ENCODE measurements at regions not wholly inside any gene's neighbourhood (a gene's known extent, or its start where the extent isn't known, plus 50 kb on each side); places are given as distances from the start of the nearest gene placed in this dataset.

DNA sequence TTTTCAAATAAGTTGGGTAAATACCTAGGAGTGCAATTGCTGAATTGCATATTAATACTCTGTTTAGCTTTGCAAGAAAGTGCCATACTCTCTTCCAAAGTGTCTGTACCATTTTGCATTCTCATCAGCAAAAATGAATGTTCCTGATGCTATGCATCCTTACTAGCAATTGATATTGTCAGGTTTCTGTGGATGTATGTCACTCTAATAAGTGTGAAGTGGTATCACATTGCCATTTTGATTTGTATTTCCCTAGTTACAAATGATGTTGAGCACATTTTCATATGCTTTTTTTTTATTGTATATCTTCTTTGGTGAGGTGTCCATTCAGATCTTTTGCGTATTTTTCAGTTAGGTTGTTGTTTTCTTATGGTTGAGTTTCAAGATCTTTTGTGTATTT, 230.4 kb upstream of the MAGI2 start:
- no peaks in the 10 kb centered on the region for H3F3A ChIP-seq (ENCODE audit: low read depth)
- H3K27me3 ChIP-seq (ENCODE audit: insufficient read depth, low read length, poor library complexity, severe bottlenecking), result no peaks in the 10 kb centered on the region
- H3K9me3 ChIP-seq (ENCODE audit: insufficient read depth, low read depth, low read length), result no peaks in the 10 kb centered on the region
- no peak overlapping the region for H2AFZ ChIP-seq (ENCODE audit: low read length)
- no peak overlapping the region for H3K9ac ChIP-seq (ENCODE audit: low read depth, low read length, poor library complexity, severe bottlenecking)
- no peaks in the 10 kb centered on the region for H3K4me1 ChIP-seq (ENCODE audit: insufficient read depth, low read length, poor library complexity, severe bottlenecking)
- H4K20me1 ChIP-seq (ENCODE audit: insufficient read depth, low read length, poor library complexity, severe bottlenecking), result no peaks in the 10 kb centered on the region
- no peaks in the 10 kb centered on the region for H3K36me3 ChIP-seq (ENCODE audit: insufficient read depth, low read length)
- no peak for TF ChIP-seq EZH2phosphoT487 (IDR thresholded peaks at IDR 0.05; ENCODE audit: borderline replicate concordance)
- TF ChIP-seq, protein P1, sequence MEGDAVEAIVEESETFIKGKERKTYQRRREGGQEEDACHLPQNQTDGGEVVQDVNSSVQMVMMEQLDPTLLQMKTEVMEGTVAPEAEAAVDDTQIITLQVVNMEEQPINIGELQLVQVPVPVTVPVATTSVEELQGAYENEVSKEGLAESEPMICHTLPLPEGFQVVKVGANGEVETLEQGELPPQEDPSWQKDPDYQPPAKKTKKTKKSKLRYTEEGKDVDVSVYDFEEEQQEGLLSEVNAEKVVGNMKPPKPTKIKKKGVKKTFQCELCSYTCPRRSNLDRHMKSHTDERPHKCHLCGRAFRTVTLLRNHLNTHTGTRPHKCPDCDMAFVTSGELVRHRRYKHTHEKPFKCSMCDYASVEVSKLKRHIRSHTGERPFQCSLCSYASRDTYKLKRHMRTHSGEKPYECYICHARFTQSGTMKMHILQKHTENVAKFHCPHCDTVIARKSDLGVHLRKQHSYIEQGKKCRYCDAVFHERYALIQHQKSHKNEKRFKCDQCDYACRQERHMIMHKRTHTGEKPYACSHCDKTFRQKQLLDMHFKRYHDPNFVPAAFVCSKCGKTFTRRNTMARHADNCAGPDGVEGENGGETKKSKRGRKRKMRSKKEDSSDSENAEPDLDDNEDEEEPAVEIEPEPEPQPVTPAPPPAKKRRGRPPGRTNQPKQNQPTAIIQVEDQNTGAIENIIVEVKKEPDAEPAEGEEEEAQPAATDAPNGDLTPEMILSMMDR (conservative IDR thresholded peaks at IDR 0.05; ENCODE audit: low read length), result no peak
- no peaks in the 10 kb centered on the region for H3K79me2 ChIP-seq (ENCODE audit: insufficient read depth, low read length)
- no peaks in the 10 kb centered on the region for H3K9me2 ChIP-seq (replicated peaks; ENCODE audit: low read depth, low read length)
- H3K4me3 ChIP-seq (ENCODE audit: low read length, poor library complexity, severe bottlenecking), result no peak overlapping the region
- H3K4me2 ChIP-seq (ENCODE audit: low read depth, low read length, poor library complexity, severe bottlenecking), result no peak overlapping the region

- TF ChIP-seq, protein P1 (conservative IDR thresholded peaks at IDR 0.05; ENCODE audit: low read length), result no peak
- no peak for TF ChIP-seq EZH2phosphoT487 (IDR thresholded peaks at IDR 0.05; ENCODE audit: borderline replicate concordance)
- Histone ChIP-seq H3F3A (ENCODE audit: low read depth) (no peaks in the 10 kb centered on the region), H3K9me2 (replicated peaks; ENCODE audit: low read depth, low read length) (no peaks in the 10 kb centered on the region), H3K9ac (ENCODE audit: low read depth, low read length, poor library complexity, severe bottlenecking) (no peak overlapping the region), H3K4me2 (ENCODE audit: low read depth, low read length, poor library complexity, severe bottlenecking) (no peak overlapping the region), H3K4me1 (ENCODE audit: insufficient read depth, low read length, poor library complexity, severe bottlenecking) (no peaks in the 10 kb centered on the region), H2AFZ (ENCODE audit: low read length) (no peak overlapping the region), H3K79me2 (ENCODE audit: insufficient read depth, low read length) (no peaks in the 10 kb centered on the region), H3K9me3 (ENCODE audit: insufficient read depth, low read depth, low read length) (no peaks in the 10 kb centered on the region), H3K4me3 (ENCODE audit: low read length, poor library complexity, severe bottlenecking) (no peak overlapping the region), H3K27me3 (ENCODE audit: insufficient read depth, low read length, poor library complexity, severe bottlenecking) (no peaks in the 10 kb centered on the region), H3K36me3 (ENCODE audit: insufficient read depth, low read length) (no peaks in the 10 kb centered on the region), H4K20me1 (ENCODE audit: insufficient read depth, low read length, poor library complexity, severe bottlenecking) (no peaks in the 10 kb centered on the region)
Observed at GRCh38 chr7:79683185-79683890, 229.9 kb upstream of the MAGI2 start.

DNA sequence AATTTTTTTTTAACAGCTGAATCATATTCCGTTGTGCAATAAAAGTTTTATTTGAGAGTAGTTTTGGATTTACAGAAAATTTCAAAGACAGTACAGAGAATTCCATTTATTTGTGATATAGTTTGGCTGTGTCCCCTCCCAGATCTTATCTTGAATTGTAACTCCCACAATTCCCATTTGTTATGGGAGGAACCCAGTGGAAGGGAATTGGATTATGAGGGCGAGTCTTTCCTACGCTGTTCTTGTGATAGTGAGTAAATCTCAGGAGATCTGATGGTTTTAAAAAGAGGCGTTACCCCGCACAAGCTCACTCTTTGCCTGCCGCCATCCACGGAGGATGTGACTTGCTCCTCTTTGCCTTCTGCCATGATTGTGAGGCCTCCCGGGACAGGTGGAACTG, 228.0 kb upstream of the MAGI2 start:
- Histone ChIP-seq H3K27me3 (ENCODE audit: insufficient read depth, low read length, poor library complexity, severe bottlenecking) (no peaks in the 10 kb centered on the region), H3K4me1 (ENCODE audit: insufficient read depth, low read length, poor library complexity, severe bottlenecking) (no peaks in the 10 kb centered on the region), H3K79me2 (ENCODE audit: insufficient read depth, low read length) (no peaks in the 10 kb centered on the region), H2AFZ (ENCODE audit: low read length) (no peak overlapping the region), H3K36me3 (ENCODE audit: insufficient read depth, low read length) (no peaks in the 10 kb centered on the region), H3K9me3 (ENCODE audit: insufficient read depth, low read depth, low read length) (no peaks in the 10 kb centered on the region), H3K4me3 (ENCODE audit: low read length, poor library complexity, severe bottlenecking) (no peak overlapping the region), H3F3A (ENCODE audit: low read depth) (no peaks in the 10 kb centered on the region), H3K4me2 (ENCODE audit: low read depth, low read length, poor library complexity, severe bottlenecking) (no peak overlapping the region), H3K9ac (ENCODE audit: low read depth, low read length, poor library complexity, severe bottlenecking) (no peak overlapping the region), H4K20me1 (ENCODE audit: insufficient read depth, low read length, poor library complexity, severe bottlenecking) (no peaks in the 10 kb centered on the region), H3K9me2 (replicated peaks; ENCODE audit: low read depth, low read length) (no peaks in the 10 kb centered on the region)
- no peak for TF ChIP-seq EZH2phosphoT487 (IDR thresholded peaks at IDR 0.05; ENCODE audit: borderline replicate concordance)
- TF ChIP-seq, protein P1 (conservative IDR thresholded peaks at IDR 0.05; ENCODE audit: low read length), result no peak
